ENCODE measurements at regions not wholly inside any gene's neighbourhood (a gene's known extent, or its start where the extent isn't known, plus 50 kb on each side); places are given as distances from the start of the nearest gene placed in this dataset.

DNA sequence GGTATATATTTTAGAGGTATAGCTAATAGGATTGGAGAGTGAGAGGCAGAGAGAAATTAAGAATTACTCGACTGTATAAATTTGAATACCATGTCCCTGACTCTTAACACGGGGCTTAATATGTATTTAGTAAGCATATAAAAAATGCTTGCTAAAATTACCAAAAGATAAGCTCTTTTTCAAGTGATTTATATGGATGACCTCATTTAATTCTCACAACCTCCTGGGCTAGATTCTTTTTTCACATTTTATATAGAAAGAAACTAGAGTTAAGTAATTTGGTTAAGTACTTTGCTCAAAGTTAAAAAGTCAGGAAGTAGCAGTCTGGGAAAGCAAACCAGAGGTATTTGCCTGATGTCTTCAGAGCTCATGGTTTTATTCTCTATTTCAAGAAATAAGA is 963.5 kb upstream of the SOX9 start:
- Mint-ChIP-seq H3K4me1 (ENCODE audit: low read depth) (no peaks in the 10 kb centered on the region), H3K9me3 (peaks cover 8% of the 10 kb centered on the region), H3K27me3 (no peaks in the 10 kb centered on the region), H3K27ac (no peak overlapping the region), H3K4me3 (no peak overlapping the region), H3K36me3 (ENCODE audit: low read depth) (no peaks in the 10 kb centered on the region)
- intact Hi-C loops (cut with micrococcal nuclease) = no loop called here

DNA sequence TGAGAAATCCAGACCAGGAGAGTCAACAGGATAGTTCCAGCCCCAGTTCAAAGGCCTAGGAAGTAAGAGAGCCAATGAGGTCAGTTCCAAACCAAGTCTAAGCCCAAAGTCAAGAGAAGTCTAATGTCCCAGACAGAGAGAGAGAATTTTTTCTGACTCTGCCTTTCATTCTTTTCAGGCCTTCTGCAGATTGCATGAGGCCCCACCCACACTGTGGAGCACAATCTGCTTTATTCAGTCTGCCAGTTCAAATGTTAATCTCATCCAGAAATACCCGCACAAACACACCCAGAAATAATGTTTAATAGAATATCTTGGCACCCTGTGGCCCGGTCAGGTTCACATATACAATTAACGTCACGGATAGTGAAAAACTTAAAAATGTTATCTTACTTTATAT is 962.4 kb upstream of the SOX9 start:
- peaks cover 8% of the 10 kb centered on the region for H3K9me3 Mint-ChIP-seq
- H3K4me3 Mint-ChIP-seq = no peak overlapping the region
- H3K4me1 Mint-ChIP-seq (ENCODE audit: low read depth) = no peaks in the 10 kb centered on the region
- H3K27ac Mint-ChIP-seq = no peak overlapping the region
- H3K36me3 Mint-ChIP-seq (ENCODE audit: low read depth) = no peaks in the 10 kb centered on the region
- intact Hi-C loops (cut with micrococcal nuclease) = no loop called here
- H3K27me3 Mint-ChIP-seq = no peaks in the 10 kb centered on the region

DNA sequence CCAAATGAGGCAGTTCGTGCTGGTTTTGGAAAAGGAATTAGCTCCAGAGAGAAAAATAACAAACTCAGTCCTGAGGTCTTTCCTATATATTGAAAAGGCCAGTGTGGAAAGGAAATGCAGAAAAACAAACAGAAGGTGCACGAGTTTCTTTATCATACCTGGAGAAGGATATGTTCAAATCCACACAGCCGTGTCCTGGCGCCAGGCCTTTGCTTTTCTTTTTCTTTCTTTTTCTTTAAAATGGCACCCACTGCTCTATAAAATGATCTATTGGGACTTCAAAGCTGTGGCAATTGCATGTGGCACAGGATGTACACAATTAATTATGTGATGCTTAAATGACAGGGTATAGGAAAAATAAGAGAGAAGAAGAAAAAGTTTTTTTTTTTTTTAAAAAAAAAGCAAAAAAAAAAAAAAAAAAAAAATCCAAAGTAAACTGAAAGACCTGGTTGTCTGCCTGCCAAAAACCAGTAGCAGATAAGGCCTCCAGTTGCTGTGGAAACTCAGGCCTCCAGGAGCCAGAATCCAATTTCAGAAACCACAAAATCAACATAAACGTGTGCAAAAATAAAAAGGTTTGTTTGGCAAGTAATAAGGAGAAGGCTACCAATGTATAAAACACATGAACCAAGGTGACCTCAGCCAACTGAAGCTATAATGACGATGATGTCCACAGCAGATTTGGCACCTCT is 957.6 kb upstream of the SOX9 start:
- no peaks in the 10 kb centered on the region for H3K4me1 Mint-ChIP-seq (ENCODE audit: low read depth)
- no peaks in the 10 kb centered on the region for H3K27me3 Mint-ChIP-seq
- no peak overlapping the region for H3K4me3 Mint-ChIP-seq
- intact Hi-C loops (cut with micrococcal nuclease) = no loop called here
- peaks cover 15% of the 10 kb centered on the region for H3K9me3 Mint-ChIP-seq
- H3K27ac Mint-ChIP-seq = no peak overlapping the region
- no peaks in the 10 kb centered on the region for H3K36me3 Mint-ChIP-seq (ENCODE audit: low read depth)

DNA sequence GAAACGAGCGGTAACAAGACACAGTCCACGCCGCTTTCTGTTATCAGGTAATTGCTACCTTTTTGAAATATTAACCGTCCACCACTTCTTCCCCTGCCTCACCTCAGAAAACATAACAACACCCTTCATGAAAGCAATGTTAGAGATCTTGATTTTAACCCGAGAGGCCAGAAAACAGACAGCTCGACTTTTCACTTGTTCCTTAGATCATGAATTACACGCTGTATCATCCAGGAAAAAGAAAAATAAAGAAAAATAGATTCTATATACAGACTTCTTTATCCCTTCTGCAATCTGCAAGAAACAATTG is 957.1 kb upstream of the SOX9 start:
- Mint-ChIP-seq H3K27me3 (no peaks in the 10 kb centered on the region), H3K4me3 (no peak overlapping the region), H3K27ac (no peak overlapping the region), H3K36me3 (ENCODE audit: low read depth) (no peaks in the 10 kb centered on the region), H3K9me3 (peaks cover 17% of the 10 kb centered on the region), H3K4me1 (ENCODE audit: low read depth) (no peaks in the 10 kb centered on the region)
- intact Hi-C loops (cut with micrococcal nuclease) = no loop called here

DNA sequence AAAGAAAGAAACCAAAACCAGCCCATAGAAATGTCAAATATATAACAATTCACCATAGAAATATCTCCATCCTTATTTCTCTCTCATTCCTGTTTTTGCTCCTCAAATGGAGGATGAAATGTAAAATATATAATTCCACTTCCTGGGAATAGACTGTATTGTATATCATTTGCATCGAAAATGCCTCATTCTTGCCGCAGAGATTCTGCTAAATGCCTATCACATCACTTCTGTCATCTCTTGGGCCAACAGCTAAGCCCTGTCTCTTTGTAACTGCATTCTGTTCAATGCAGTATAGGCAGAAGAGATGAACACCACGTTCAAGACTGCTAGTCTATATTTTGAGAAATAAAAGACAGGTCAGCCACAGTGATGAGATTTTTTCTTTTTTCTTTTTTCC is 956.3 kb upstream of the SOX9 start:
- no peaks in the 10 kb centered on the region for H3K27me3 Mint-ChIP-seq
- H3K4me1 Mint-ChIP-seq (ENCODE audit: low read depth) = no peaks in the 10 kb centered on the region
- H3K4me3 Mint-ChIP-seq = no peak overlapping the region
- no peaks in the 10 kb centered on the region for H3K36me3 Mint-ChIP-seq (ENCODE audit: low read depth)
- intact Hi-C loops (cut with micrococcal nuclease) = no loop called here
- peaks cover 17% of the 10 kb centered on the region for H3K9me3 Mint-ChIP-seq
- H3K27ac Mint-ChIP-seq = no peak overlapping the region

DNA sequence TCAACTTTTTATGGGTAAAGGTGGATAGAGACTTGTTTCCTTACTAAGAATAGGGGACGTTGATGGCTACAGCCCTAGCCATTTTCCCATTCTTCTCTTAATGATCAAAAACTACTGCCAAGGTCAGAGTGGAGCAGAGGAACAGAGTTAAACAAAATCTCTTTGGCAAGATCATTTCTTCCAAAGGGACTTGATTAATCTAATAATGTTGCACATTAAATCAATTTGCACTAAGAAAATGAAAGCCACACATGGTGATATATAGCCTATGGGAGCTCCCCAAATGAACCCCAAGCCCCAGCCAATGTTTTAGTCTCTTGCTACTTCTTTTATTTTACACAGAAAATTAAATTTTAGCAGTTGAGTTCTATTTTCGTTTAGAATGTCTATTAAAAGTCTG is 954.5 kb upstream of the SOX9 start:
- no peaks in the 10 kb centered on the region for H3K4me1 Mint-ChIP-seq (ENCODE audit: low read depth)
- H3K27me3 Mint-ChIP-seq = no peaks in the 10 kb centered on the region
- H3K9me3 Mint-ChIP-seq = peaks cover 14% of the 10 kb centered on the region
- H3K27ac Mint-ChIP-seq = no peak overlapping the region
- no peaks in the 10 kb centered on the region for H3K36me3 Mint-ChIP-seq (ENCODE audit: low read depth)
- intact Hi-C loops (cut with micrococcal nuclease) = no loop called here
- H3K4me3 Mint-ChIP-seq = no peak overlapping the region

DNA sequence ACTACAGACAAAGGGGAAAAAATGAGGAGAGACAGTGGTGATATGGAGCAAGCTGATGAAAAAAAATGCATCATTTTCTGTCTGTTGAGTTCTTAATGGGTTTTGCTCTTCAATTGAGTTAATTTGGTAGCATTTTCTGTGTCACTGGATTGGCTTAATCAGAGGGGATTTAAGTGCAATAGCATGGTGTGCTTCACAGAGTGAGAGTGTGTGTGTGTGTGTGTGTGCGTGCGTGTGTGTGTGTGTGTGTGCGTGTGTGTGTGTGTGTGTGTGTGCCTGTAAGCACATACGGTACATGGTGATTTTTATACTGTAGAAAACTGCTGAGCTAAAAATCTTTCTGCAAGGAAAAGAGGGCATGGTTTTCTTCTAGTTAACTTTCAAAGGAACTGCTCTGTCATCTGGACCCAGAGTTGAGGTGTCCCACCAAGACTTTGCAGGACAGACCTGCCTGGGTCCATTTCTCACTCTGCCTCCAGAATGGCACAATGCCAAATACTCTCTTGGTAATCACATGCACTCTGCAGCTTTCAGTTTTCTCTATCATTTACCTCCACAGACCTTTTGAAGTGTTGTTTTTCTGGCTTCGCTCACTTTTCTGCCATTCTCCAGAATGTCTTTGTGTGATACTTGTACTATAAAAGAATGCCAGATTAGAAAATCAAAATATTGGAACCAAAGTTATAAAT is 952.6 kb upstream of the SOX9 start:
- H3K4me1 Mint-ChIP-seq (ENCODE audit: low read depth) = no peaks in the 10 kb centered on the region
- H3K36me3 Mint-ChIP-seq (ENCODE audit: low read depth) = no peaks in the 10 kb centered on the region
- peaks cover 14% of the 10 kb centered on the region for H3K9me3 Mint-ChIP-seq
- intact Hi-C loops (cut with micrococcal nuclease) = no loop called here
- no peaks in the 10 kb centered on the region for H3K27me3 Mint-ChIP-seq
- H3K4me3 Mint-ChIP-seq = no peak overlapping the region
- H3K27ac Mint-ChIP-seq = no peak overlapping the region

DNA sequence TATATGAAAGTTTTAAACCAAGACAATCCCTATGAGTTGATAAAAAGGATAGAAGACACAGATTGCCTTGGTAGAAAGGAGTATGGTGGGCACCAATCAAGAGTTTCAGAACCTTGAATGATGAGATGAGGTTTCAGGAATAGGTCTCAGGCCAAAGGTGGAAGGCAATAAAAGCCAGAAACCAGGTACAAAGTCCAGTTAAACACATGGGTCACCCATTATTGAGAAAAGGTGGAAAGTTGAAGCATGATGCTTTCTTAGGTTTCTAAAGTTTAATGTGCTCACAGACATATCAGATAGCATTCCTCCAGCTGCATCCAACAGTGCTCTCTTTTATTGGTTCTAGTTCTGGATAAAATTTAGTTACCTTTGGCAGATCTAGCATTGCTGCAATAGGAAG is 950.8 kb upstream of the SOX9 start:
- Mint-ChIP-seq H3K27me3 (no peaks in the 10 kb centered on the region), H3K4me1 (ENCODE audit: low read depth) (no peaks in the 10 kb centered on the region), H3K4me3 (no peak overlapping the region), H3K27ac (no peak overlapping the region), H3K9me3 (peaks cover 14% of the 10 kb centered on the region), H3K36me3 (ENCODE audit: low read depth) (no peaks in the 10 kb centered on the region)
- intact Hi-C loops (cut with micrococcal nuclease) = no loop called here

DNA sequence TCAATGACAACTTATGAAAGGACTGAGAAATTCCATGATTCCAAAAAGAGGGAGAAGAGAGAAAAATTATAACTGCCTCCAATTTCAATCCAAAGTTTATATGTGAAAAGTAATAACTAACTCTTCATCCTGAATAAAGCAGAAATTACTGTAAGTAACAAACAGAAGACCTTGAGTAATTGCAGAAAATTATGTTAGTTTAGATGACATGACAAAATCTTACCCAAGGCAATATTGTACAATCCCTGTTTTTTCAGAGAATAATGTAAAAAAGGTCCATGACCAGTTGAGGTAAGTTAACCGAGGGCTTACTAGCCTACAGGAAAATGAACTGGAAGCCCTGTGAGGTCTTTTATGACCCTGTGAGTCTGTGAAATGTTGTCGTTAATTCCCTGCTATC is 949.5 kb upstream of the SOX9 start:
- H3K27ac Mint-ChIP-seq = no peak overlapping the region
- intact Hi-C loops (cut with micrococcal nuclease) = no loop called here
- no peak overlapping the region for H3K4me3 Mint-ChIP-seq
- H3K4me1 Mint-ChIP-seq (ENCODE audit: low read depth) = no peaks in the 10 kb centered on the region
- H3K27me3 Mint-ChIP-seq = no peaks in the 10 kb centered on the region
- H3K36me3 Mint-ChIP-seq (ENCODE audit: low read depth) = no peaks in the 10 kb centered on the region
- H3K9me3 Mint-ChIP-seq = peaks cover 14% of the 10 kb centered on the region

DNA sequence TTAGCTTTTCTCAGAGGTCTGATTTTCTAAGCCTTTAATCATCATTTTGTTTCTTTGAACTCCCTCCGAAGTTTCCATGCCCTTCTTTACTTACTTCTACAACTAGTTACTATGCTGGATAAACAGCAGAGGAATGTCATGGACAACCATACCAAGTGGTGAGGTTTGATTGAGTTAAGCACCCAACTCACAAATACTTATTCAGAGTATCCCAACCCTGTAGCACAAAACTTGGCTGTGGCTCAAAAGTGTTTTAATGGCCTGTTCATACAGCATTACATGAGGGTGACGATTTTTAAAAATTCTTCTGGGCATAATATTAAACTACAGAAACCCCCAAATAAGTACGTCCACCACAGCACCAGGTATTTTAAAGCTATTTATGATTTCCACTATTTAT is 946.8 kb upstream of the SOX9 start:
- H3K27me3 Mint-ChIP-seq = no peaks in the 10 kb centered on the region
- peaks cover 5% of the 10 kb centered on the region for H3K9me3 Mint-ChIP-seq
- intact Hi-C loops (cut with micrococcal nuclease) = no loop called here
- no peak overlapping the region for H3K27ac Mint-ChIP-seq
- H3K4me3 Mint-ChIP-seq = no peak overlapping the region
- no peaks in the 10 kb centered on the region for H3K4me1 Mint-ChIP-seq (ENCODE audit: low read depth)
- no peaks in the 10 kb centered on the region for H3K36me3 Mint-ChIP-seq (ENCODE audit: low read depth)

DNA sequence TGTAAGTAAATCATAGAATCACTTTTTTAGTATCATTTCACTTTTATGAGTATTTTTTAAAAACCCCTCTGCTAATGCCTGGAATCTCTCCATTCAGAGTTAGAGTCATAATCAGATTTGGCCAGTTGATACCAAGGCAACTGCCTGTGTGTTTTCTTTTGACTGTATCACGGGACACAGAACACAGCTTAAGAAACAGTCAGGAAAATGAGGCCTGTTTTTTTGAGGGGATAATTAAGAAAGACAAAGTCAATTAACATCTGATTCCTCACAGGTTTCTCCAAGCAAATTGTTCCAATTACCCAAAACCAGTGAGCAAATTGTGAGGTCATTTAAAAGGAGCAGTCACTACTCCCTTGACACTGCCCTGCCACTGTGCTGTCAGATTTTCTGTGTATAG is 944.5 kb upstream of the SOX9 start:
- no peaks in the 10 kb centered on the region for H3K36me3 Mint-ChIP-seq (ENCODE audit: low read depth)
- intact Hi-C loops (cut with micrococcal nuclease) = no loop called here
- peaks cover 5% of the 10 kb centered on the region for H3K9me3 Mint-ChIP-seq
- H3K27me3 Mint-ChIP-seq = no peaks in the 10 kb centered on the region
- H3K4me3 Mint-ChIP-seq = no peak overlapping the region
- no peaks in the 10 kb centered on the region for H3K4me1 Mint-ChIP-seq (ENCODE audit: low read depth)
- no peak overlapping the region for H3K27ac Mint-ChIP-seq

DNA sequence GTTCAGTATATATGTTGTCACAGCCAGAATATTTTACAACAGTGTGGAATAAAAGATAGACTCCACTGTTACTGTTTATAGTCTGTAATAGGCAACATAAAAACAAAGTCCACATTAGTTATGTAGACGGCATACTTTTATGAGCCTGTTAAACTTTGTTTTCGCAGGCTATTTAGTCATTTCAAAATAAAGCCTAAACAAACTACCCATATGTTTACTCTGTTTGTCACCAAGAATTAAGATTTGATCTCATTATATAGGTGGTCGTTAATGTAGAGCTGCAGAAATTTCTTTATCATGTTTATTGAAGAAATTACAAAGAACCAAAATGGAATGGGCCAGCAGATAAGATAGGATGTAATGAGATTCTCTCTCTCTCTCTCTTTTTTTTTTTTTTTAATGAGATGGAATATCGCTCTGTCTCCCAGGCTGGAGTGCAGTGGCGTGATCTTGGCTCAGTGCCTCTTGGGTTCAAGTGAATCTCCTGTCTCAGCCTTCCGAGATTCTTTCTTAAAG is 943.8 kb upstream of the SOX9 start:
- Mint-ChIP-seq H3K36me3 (ENCODE audit: low read depth) (no peaks in the 10 kb centered on the region), H3K4me3 (no peak overlapping the region), H3K9me3 (peaks cover 4% of the 10 kb centered on the region), H3K27me3 (no peaks in the 10 kb centered on the region), H3K4me1 (ENCODE audit: low read depth) (no peaks in the 10 kb centered on the region), H3K27ac (no peak overlapping the region)
- intact Hi-C loops (cut with micrococcal nuclease) = no loop called here

DNA sequence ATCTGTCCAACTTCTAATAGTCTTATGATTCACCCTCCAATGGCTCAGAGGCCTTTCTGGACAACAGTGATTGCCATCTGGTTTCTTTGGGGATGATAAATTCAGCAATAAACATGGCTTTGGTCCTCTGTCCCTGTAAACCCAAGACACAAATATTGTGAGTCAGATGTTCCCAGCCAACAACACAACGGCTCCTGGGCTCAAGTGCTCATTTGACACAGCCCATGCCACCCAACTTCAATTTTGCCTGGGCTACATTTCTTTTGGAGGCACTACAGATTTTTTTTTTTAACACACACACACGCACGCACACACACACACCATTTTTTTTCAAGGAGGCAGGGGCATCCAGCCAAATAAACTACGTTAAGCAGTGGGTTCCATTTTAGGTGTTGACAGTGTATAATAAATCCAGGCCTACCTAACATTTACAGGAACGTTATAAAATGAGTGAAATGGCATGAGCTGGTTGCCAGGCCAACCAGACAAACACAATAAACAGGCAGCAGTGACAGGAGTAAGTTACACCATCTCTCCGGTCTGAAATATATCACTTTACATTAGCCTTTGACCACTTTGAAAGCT is 939.9 kb upstream of the SOX9 start:
- Mint-ChIP-seq H3K27ac (no peak overlapping the region), H3K4me1 (ENCODE audit: low read depth) (no peaks in the 10 kb centered on the region), H3K9me3 (peaks cover 2% of the 10 kb centered on the region), H3K4me3 (no peak overlapping the region), H3K27me3 (no peaks in the 10 kb centered on the region), H3K36me3 (ENCODE audit: low read depth) (no peaks in the 10 kb centered on the region)
- intact Hi-C loops (cut with micrococcal nuclease) = no loop called here

DNA sequence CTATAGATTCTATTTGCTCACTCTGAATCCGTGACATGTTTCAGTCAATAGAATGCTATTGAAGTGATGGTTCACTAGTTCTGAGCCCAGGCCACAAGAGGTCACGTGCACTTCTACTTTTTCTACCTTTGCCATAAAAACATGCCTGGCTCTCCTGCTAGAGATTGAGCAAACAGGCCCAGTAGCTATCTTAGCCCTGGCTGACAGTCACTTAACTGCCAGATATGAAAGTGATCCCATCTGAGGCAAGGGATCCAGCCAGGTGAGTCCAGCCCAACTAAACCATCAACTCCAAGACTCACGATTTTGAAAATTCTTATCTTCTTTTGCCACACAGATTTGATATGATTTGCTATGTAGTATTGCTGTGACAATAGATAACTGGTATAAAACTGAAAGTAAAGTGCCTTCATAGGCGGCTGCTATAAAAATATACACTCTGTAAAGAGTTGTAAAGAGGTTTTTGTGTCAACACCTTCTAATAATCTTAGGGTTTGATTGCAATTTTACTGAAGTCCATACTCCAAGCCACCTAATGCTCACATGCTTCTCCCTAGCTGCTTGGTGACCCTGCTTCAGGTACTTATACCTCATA is 937.7 kb upstream of the SOX9 start:
- H3K4me1 Mint-ChIP-seq (ENCODE audit: low read depth) = no peaks in the 10 kb centered on the region
- no peaks in the 10 kb centered on the region for H3K27me3 Mint-ChIP-seq
- H3K27ac Mint-ChIP-seq = no peak overlapping the region
- no peak overlapping the region for H3K4me3 Mint-ChIP-seq
- peaks cover 19% of the 10 kb centered on the region for H3K9me3 Mint-ChIP-seq
- intact Hi-C loops (cut with micrococcal nuclease) = no loop called here
- H3K36me3 Mint-ChIP-seq (ENCODE audit: low read depth) = no peaks in the 10 kb centered on the region

All from dendritic cell treated with granulocyte-macrophage colony-stimulating factor and Interleukin-4, amounts not matched to agents 40 ng/mL and 50 ng/mL, for 4 days (primary cell).